Osteocyte (in vitro differentiated cells): ENCODE measurements at regions not wholly inside any gene's neighbourhood (a gene's known extent, or its start where the extent isn't known, plus 50 kb on each side); places are given as distances from the start of the nearest gene placed in this dataset.
"Not testable (repeated sequence)": the region's sequence is repeated elsewhere in the genome, so short reads cannot be mapped to it uniquely, and the experiment has no call there.

Experiments
- DNase-seq: peaks from one replicate; pipeline ENCODE4 v3.0.0; 2021; ENCODE audit warnings: mixed read lengths; ENCODE audit not compliant: unreplicated experiment; ENCODE audit errors: extremely low spot score
- H3K27ac Mint-ChIP-seq: one replicate; pipeline ENCODE4 v1.8.0; 2021; ENCODE audit warnings: mild to moderate bottlenecking, mixed read lengths; ENCODE audit not compliant: unreplicated experiment
- H3K27me3 Mint-ChIP-seq: one replicate; pipeline ENCODE4 v1.8.0; 2021; ENCODE audit warnings: mixed read lengths; ENCODE audit not compliant: unreplicated experiment
- H3K36me3 Mint-ChIP-seq: one replicate; pipeline ENCODE4 v1.8.0; 2021; ENCODE audit warnings: mixed read lengths; ENCODE audit not compliant: unreplicated experiment
- H3K4me1 Mint-ChIP-seq: one replicate; pipeline ENCODE4 v1.8.0; 2021; ENCODE audit warnings: mixed read lengths; ENCODE audit not compliant: unreplicated experiment
- H3K4me3 Mint-ChIP-seq: one replicate; pipeline ENCODE4 v1.8.0; 2021; ENCODE audit warnings: mild to moderate bottlenecking, moderate library complexity, mixed read lengths; ENCODE audit not compliant: unreplicated experiment
- H3K9me3 Mint-ChIP-seq: one replicate; pipeline ENCODE4 v1.8.0; 2021; ENCODE audit warnings: mixed read lengths; ENCODE audit not compliant: unreplicated experiment
- TF ChIP-seq, protein P1 (sequence below): fragments of 200-600 bp; sonication (generic); IDR thresholded peaks from 2 replicates; pipeline ENCODE4 v1.5.0; 2021; ENCODE audit warnings: antibody characterized with exemption, mild to moderate bottlenecking, moderate library complexity

DNA sequence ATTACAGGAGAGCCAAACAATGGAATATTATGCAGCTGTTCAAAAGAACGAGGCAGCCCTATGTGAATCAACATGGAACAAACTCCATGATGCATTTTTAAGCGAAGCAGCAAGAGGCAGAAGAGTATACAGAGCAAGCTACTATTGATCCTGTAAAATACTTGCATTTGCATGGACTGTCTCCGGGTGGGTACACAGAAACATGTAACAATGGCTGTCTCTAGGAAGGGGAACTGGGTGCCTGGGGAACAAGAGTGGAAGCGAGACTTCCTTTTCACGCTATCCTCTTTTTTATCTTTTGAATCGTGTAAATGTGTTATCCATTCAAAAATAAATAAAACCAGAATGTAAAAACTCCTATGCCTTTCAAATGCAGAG, 93.3 kb upstream of the SIRPA start:
- Mint-ChIP-seq H3K9me3 (no peaks in the 10 kb centered on the region), H3K27me3 (peaks cover 21% of the 10 kb centered on the region)

DNA sequence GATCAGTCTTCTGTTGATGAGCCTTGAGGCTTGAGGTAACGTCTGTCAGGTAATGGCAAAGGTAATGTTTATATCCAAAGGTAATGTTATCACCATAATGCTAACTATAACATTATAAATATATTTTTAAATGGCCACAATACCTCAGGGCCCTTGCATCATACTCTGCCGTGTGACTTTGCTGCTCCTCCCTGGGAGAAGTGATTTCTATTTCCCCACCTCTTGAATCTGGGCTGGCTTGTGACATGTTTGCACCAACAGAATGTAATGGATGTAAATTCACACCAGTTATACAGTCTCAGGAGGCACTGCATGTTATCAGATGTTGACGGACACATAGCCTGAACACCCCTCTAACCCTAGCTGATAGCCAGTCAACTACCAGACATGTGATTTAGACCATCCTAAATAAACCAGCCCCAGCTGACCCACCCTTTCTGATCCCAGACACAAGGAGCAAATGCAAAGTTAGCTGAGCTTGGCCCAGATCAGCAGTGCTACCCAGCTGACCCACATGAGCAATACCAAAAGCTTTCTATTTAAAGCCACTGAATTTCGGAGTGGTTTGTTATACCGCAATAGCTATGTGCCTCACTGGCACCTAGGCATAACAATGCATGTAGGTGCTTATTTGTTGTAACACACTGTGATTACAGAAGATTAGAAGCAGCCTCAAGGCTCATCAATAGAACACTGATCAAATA, 93.8 kb upstream of the SIRPA start:
- H3K27me3 Mint-ChIP-seq: peaks cover 27% of the 10 kb centered on the region
- TF ChIP-seq, protein P1, sequence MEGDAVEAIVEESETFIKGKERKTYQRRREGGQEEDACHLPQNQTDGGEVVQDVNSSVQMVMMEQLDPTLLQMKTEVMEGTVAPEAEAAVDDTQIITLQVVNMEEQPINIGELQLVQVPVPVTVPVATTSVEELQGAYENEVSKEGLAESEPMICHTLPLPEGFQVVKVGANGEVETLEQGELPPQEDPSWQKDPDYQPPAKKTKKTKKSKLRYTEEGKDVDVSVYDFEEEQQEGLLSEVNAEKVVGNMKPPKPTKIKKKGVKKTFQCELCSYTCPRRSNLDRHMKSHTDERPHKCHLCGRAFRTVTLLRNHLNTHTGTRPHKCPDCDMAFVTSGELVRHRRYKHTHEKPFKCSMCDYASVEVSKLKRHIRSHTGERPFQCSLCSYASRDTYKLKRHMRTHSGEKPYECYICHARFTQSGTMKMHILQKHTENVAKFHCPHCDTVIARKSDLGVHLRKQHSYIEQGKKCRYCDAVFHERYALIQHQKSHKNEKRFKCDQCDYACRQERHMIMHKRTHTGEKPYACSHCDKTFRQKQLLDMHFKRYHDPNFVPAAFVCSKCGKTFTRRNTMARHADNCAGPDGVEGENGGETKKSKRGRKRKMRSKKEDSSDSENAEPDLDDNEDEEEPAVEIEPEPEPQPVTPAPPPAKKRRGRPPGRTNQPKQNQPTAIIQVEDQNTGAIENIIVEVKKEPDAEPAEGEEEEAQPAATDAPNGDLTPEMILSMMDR: no peak
- no peak overlapping the region for H3K27ac Mint-ChIP-seq
- peaks cover 11% of the 10 kb centered on the region for H3K4me1 Mint-ChIP-seq
- no peak for DNase-seq
- H3K36me3 Mint-ChIP-seq: no peaks in the 10 kb centered on the region
- H3K4me3 Mint-ChIP-seq: no peak overlapping the region
- no peaks in the 10 kb centered on the region for H3K9me3 Mint-ChIP-seq

More for the DNA sequence above, 93.3 kb upstream of the SIRPA start:
- peak overlapping the region; percentile 71 for H3K4me3 Mint-ChIP-seq
- H3K4me1 Mint-ChIP-seq: peaks cover 11% of the 10 kb centered on the region
- no peaks in the 10 kb centered on the region for H3K36me3 Mint-ChIP-seq
- no peak for DNase-seq
- no peak overlapping the region for H3K27ac Mint-ChIP-seq
- TF ChIP-seq, protein P1: no peak

DNA sequence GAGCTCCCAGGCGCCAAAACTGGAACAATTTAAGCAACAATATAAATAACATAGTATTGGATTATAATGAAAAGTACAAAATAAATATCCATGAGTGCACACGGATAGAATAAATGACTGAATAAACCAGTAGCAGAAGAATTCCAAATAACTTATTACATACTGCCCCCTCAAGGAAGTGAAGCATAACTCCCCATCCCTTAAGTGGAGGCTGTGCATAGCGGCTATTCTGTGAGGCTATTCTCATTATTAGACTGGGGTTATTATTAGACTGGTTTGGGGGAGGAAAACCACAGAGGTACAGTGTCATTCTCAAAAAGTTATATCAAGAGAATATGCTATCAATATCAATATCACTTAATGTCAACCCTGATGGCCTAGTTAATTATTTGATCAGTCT, 94.4 kb upstream of the SIRPA start:
- H3K4me3 Mint-ChIP-seq: no peak overlapping the region
- no peak for DNase-seq
- no peaks in the 10 kb centered on the region for H3K9me3 Mint-ChIP-seq
- H3K36me3 Mint-ChIP-seq: no peaks in the 10 kb centered on the region
- TF ChIP-seq, protein P1: peak; percentile 57
- H3K4me1 Mint-ChIP-seq: peaks cover 11% of the 10 kb centered on the region
- no peak overlapping the region for H3K27ac Mint-ChIP-seq
- H3K27me3 Mint-ChIP-seq: peaks cover 30% of the 10 kb centered on the region

DNA sequence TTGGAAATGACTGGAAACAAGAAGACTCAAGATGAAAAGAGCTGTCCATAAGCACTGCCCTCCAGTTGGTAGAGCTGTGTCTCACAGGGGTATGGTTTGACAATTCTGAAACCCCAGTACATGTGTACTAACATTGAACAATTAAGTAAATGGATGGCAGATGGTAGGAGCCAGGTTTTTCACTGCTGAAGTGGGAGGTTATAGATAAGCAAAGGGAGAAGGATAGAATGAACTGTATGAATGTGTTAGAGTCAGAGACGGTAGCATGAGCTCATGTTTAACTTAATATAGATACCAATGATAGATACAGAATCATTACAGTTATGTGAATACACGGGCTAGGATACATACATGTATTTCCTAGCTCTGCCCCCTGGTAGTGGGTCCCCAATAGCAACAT, 95.0 kb upstream of the SIRPA start:
- no peak overlapping the region for H3K4me3 Mint-ChIP-seq
- peaks cover 11% of the 10 kb centered on the region for H3K4me1 Mint-ChIP-seq
- no peak for DNase-seq
- no peaks in the 10 kb centered on the region for H3K9me3 Mint-ChIP-seq
- H3K27ac Mint-ChIP-seq: no peak overlapping the region
- TF ChIP-seq, protein P1: no peak
- H3K36me3 Mint-ChIP-seq: no peaks in the 10 kb centered on the region
- peaks cover 33% of the 10 kb centered on the region for H3K27me3 Mint-ChIP-seq

DNA sequence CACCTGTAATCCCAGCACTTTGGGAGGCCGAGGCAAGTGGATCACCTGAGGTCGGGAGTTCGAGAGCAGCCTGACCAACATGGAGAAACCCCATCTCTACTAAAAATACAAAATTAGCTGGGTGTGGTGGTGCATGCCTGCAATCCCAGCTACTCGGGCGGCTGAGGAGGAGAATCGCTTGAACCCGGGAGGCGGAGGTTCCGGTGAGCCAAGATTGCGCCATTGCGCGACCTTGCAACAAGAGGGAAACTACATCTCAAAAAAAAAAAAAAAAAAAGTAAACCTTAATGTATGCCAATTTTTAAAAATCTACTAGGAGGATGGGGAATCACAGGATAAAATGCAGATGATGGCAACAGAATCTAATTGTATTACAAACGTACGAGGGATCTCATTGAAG, 95.5 kb upstream of the SIRPA start:
- H3K4me3 Mint-ChIP-seq, H3K27ac Mint-ChIP-seq, H3K36me3 Mint-ChIP-seq, H3K9me3 Mint-ChIP-seq: not testable (repeated sequence)
- Mint-ChIP-seq H3K27me3 (peaks cover 37% of the 10 kb centered on the region), H3K4me1 (peaks cover 11% of the 10 kb centered on the region)
- DNase-seq: peak; percentile 21
